SKM-1 treated with dmso at 0.1 percent for 144 hours (cell line): ENCODE measurements at regions not wholly inside any gene's neighbourhood (a gene's known extent, or its start where the extent isn't known, plus 50 kb on each side); places are given as distances from the start of the nearest gene placed in this dataset.

Experiments used
- DNase-seq: peaks from one replicate; lab custom pipeline; 2025; ENCODE audit not compliant: unreplicated experiment; lab: John Stamatoyannopoulos, UW

- DNase-seq: no peak
These were observed 418.3 kb upstream of the IRX4 start for GRCh38 chr5:2300861-2301574.

- DNase-seq: no peak
These were observed 417.7 kb upstream of the IRX4 start for GRCh38 chr5:2300421-2300820.

GRCh38 chr5:2299388-2300220 lies 416.9 kb upstream of the IRX4 start:
- no peak for DNase-seq

GRCh38 chr5:2298781-2299180 lies 416.1 kb upstream of the IRX4 start:
- DNase-seq: no peak

GRCh38 chr5:2297991-2298390 lies 415.3 kb upstream of the IRX4 start:
- no peak for DNase-seq

- DNase-seq: no peak
These were observed 412.8 kb upstream of the IRX4 start for GRCh38 chr5:2295476-2295875.

- no peak for DNase-seq
These were observed 411.2 kb upstream of the IRX4 start for GRCh38 chr5:2293906-2294305.

- no peak for DNase-seq
These were observed 408.6 kb upstream of the IRX4 start for GRCh38 chr5:2291146-2291840.

GRCh38 chr5:2289380-2289779 lies 406.7 kb upstream of the IRX4 start:
- DNase-seq: no peak

- DNase-seq: no peak
These were observed 406.2 kb upstream of the IRX4 start for GRCh38 chr5:2288968-2289367.

- no peak for DNase-seq
These were observed 405.7 kb upstream of the IRX4 start for GRCh38 chr5:2288466-2288865.

GRCh38 chr5:2286250-2286649 lies 403.5 kb upstream of the IRX4 start:
- no peak for DNase-seq

GRCh38 chr5:2284678-2285077 lies 402.0 kb upstream of the IRX4 start:
- no peak for DNase-seq

- DNase-seq: no peak
These were observed 400.8 kb upstream of the IRX4 start for GRCh38 chr5:2283481-2284045.

- DNase-seq: no peak
These were observed 400.2 kb upstream of the IRX4 start for GRCh38 chr5:2282893-2283292.

- no peak for DNase-seq
These were observed 399.4 kb upstream of the IRX4 start for GRCh38 chr5:2282034-2282690.

GRCh38 chr5:2281446-2281845 lies 398.7 kb upstream of the IRX4 start:
- DNase-seq: no peak

- DNase-seq: no peak
These were observed 397.6 kb upstream of the IRX4 start for GRCh38 chr5:2280318-2280717.

- no peak for DNase-seq
These were observed 396.2 kb upstream of the IRX4 start for GRCh38 chr5:2278825-2279456.

GRCh38 chr5:2277886-2278285 lies 395.2 kb upstream of the IRX4 start:
- no peak for DNase-seq

GRCh38 chr5:2276101-2276500 lies 393.4 kb upstream of the IRX4 start:
- no peak for DNase-seq
